GM21737 (cell line): ENCODE measurements at regions not wholly inside any gene's neighbourhood (a gene's known extent, or its start where the extent isn't known, plus 50 kb on each side); places are given as distances from the start of the nearest gene placed in this dataset.

Experiments
- ATAC-seq: cut with Tn5 transposase; IDR thresholded peaks from one replicate; pipeline ENCODE4 v1.9.1; 2021; ENCODE audit warnings: mild to moderate bottlenecking, moderate library complexity; ENCODE audit not compliant: unreplicated experiment

DNA sequence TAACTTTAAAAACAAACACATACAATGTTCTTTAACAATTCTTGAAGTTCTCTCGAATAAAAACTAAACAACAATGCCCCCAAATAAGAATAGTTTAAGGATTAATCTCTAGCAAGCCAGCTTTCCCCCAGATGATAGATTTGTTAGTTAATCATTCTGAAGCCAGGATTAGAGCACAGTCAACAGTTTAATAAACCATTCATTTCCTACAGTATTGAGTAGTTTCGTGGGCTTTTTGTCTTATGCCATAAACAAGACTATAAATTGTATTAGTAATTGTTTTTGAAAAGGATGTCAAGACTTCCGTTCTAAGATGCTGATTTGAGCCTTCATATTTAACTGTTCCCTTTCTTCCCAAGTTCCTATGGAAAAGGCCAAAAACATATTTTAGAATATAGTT lies 136.6 kb downstream of the PIK3R1 start:
- no peak for ATAC-seq

DNA sequence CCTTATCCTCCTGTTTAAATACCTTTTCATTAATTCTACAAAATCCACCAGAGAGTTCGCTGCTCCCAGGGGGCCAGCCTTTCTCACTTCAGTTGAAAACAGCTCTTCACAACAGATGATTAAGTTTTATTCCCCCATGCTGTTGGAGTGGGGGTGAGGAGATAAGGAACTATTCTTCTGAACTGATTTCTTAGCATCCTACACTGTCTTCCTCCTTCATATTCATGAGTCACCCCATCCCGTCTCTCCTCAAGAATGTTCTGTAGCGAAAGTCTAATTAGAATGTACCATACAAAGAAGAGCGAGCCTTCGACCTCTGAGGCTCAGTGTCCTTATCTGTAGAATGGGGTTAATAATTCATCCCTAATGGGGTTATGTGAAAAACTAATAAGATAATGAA lies 138.0 kb downstream of the PIK3R1 start:
- no peak for ATAC-seq

DNA sequence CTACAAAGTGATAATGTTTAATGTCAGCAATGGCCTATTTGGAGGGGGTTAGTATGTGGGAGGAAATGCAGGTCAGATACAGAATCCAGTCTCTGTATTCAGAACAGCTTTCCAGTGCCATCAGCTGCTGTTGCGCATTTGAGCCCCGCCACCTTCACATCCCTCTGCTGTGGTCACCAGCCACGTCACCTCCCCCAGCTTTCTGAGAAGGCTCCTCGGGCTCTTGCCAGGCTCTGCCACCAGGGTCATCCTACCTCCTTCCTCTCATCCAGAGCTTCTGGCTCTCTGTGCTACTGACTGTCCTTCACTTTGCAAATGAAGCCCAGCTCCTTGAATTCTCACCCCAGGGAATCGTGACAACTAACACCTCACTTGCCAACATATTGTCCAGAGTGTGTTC lies 138.8 kb downstream of the PIK3R1 start:
- ATAC-seq = no peak

DNA sequence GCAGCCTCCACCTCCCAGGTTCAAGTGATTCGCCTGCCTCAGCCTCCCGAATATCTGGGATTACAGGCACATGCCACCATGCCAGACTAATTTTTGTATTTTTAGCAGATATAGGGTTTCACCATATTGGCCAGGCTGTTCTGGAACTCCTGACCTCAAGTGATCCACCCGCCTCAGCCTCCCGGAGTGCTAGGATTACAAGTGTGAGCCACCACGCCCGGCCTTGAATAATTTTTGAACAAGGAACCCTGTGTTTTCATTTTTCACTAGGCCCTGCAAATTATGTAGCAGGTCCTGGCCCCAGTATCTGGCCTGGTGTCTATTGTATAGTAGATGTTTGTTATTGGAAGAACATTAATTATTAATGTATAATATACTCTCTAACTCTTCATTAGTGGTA lies 140.7 kb downstream of the PIK3R1 start:
- ATAC-seq = no peak

DNA sequence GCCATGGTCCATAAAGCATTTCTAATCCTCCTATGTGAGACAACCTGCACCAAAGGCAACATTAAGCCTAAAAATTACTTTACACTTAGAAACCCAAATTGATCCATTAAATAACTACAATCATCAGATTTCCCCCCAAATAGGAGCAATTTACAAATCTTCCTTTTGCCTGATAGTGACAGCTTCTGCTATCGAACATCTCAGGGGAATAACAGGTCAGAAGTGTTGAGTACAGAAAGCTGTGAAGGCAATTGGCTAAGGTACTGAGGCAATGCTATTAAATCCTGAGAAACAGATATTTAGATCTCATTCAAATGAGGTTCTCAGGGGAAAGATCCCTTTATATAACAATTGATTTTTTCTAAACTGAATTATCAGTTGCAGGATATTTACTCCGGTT lies 141.1 kb downstream of the PIK3R1 start:
- ATAC-seq = no peak

DNA sequence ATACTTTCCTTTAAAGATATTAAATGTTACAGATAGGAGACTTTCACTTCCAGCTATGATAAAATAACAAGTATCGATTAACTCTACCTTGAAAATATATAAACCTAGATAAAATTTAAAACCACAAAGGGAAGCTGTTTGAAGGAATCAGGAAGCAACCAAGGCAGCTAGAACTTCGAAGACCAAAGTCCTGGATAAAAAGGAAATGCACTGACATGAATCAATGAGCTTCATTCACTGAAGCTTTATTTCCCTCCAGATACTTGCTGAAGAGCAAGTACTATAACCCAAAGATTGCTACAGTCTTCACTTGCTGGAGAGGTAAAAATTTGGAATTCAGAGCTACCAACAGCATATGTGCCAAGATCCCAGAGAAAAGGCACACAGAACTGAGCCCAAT lies 144.1 kb downstream of the PIK3R1 start:
- ATAC-seq = no peak

DNA sequence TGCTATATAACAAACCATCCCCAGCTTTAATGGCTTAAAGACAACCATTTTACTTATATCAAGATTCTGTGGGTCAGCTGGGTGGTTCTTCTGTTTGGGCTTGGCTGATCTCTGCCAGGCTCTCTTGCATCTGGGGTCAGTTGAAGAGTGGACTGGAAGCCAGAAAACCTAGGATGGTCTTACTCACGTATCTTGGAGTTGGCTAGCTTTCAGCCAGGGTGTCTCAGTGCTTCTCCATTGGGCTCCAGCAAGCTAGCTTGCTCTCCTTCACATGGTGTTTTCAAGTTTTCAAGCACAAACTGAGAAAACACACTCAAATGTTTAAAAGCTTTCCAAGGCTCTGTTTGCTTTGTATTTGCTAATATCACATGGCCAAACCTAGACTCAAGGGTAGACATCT lies 146.8 kb downstream of the PIK3R1 start:
- no peak for ATAC-seq

DNA sequence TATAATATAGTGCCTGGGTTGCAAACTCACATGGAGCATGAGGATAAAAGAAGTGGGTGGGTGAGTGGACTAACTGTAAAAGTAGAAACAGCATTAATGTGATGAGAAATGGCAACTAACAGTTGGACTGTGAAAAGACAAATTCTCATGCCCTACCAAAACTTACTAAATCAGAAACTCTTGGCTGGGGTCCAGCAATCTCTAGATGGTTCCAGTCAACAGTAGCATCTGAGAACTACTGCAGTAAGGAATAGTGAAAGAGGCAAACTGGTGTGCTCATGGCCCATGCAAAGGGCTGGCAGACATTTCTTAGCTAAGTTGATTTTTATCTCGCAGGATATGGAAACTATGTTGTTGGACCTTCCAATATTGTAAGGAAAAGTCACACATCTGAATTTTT lies 150.3 kb downstream of the PIK3R1 start:
- no peak for ATAC-seq

DNA sequence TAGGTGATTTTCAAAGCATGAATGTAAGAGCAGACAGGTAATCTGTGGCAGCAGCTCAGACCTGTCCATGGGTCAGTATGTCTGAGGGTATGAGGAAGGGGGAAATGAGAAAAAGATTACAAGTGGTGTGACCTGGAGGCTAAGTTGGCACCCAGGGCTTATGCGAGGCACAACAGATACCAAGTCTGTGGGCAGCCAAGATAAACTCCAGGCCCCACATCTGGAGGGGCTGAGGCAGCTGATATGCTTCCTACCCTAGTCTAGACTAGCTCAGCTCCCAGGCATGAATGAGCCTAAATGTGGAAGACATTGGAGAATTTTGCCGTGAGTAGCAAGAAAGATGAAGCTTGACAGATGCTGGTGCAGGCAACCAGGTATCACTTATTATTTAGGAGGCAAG lies 151.7 kb downstream of the PIK3R1 start:
- ATAC-seq = no peak

DNA sequence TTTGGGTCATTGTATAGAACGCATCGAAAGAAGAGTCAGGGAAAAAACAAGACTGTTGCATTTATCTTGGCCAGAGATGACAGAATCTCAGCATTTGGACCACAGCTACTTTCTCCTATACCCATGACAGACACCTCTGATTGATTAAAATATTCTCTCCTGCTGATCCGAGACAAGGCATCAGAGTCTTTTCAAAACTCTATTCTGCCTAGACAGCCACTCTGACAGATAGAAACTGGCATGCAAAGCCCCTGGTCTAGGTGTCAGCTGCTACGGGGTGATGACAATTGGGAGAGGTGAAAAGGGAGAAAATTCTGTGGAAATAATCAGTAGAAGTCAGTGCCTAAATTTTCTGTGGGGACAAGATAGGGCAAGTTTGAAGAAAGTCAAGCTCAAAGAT lies 152.2 kb downstream of the PIK3R1 start:
- ATAC-seq = no peak

DNA sequence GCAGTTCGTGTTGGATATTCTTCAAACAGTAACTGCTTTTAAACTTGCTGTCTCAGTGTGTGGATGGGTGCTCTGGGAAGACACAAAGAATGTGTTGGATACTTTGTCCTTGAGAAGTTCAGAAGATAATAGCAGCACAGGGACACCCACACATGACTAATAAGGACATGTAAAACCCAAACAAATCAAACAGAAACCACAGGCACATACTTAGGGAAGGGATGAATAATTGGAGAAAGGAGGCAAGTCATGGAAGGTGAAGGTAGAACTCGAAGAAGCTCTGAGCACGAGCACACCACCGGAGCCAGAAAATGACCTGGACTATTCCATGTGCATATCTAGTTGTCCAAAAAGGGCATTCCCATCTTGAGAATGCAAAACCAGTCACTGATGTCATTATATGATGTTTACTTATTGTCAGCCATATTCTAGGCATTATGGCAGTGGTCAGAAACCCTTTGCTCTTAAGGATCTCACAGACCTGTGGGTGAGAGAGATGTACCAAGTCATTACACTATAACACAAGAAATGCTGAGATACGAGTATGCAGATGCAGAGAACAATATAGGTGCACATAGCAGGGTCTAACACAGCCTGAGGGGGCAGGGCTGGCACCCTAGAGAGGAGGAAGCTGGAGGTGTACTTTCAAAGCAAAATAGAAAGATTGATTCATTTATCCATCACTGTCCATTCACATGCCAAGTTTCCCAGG lies 152.9 kb downstream of the PIK3R1 start:
- ATAC-seq = no peak

DNA sequence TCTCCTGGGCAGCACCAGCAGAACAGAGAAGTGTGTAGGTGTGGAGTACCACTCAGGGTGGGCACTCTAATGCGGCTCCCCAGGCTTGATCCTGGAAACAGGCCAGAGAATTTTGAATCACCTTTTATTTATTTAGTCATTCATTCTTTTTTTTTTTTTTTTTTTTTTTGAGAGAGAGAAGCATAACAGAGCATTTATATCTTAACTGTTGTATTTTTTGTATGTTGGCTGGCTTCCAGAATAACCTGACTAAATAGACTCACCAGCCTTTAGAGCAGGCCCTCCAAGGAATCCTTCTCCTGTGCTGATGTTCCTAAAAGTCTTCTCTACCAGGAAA lies 153.4 kb downstream of the PIK3R1 start:
- no peak for ATAC-seq

DNA sequence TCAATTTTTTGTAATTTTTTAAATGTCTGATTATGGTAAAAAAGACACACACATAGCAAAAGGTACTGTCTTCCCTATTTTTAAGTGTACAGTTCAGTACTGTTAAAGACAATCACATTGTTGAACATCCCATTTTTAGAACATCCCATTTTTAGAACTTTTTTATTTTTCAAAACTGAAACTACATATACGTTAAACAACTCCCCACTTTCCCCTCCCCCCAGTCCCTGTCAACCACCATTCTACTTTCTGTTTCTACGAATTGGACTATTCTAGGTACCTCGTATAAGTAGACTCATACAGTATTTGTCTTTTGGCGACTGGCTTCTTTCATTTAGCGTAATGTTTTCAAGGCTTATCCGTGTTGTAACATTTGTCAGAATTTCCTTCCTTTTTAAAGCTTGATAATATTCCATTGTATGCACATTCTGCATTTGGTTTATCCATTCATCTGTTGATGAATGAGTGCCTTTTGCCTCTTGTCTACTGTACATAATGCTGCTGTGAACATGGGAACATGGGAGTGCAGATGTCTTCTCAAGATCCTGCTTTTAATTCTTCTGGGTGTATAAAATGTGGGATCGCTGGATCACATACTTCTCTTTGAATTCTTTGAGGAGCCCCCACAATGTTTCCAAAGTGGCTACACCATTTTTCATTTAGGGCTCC lies 154.0 kb downstream of the PIK3R1 start:
- ATAC-seq = peak; percentile 83

DNA sequence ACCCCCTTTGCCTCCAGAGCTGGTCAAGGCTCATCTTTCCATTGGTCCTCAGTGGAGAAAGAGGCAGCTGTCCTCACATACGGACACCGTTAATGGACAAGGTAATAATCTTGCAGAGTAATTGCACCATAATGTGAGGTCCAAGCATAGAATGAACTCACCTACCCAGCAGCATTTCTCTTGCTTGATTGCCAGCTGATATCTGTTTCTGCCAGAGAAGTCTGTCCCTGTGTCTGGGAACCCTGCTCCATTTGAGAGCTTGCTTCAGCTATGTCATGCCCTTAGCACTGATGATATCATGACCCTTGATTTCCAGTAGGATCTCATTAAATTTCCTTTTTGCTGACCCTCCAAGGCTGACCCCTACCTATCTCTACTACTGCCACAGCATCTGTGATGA lies 154.6 kb downstream of the PIK3R1 start:
- ATAC-seq = no peak

DNA sequence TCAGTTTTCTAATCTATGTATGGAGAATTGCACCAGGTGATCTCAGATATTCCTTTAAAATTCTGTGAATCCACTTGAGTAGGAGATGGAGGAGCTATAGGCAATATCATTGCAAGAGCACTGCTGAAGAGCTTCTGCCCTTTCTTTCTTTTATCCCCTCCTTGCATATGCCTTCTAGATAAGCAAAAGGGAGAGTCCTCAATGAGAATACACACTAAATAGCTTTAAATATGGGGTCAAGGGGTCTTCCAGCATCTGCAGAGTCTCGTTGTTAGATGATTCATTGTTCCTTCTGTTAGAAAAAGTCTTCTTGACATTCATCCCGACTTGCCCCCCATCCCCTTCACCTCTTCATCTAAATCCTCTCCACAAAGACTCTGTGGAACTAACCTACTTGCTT lies 156.1 kb downstream of the PIK3R1 start:
- ATAC-seq = no peak

DNA sequence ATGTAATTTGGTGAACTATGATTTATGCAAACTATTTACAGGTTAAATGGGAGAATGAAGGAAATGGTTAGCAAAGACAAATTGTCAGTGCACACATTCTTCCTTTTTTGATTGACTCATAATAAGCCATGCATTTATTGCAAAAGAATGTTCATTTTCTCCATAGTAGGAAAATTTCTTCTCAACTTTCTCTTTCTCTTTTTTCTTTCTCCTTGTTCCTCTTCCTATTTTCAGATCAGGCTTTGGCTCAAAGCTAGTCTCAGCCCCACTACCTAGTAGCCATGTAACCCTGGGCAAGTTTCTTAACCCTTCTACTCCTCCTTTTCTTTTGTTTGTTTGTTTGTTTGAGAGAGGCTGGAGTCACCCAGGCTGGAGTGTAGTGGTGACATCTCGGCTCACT lies 156.6 kb downstream of the PIK3R1 start:
- no peak for ATAC-seq

DNA sequence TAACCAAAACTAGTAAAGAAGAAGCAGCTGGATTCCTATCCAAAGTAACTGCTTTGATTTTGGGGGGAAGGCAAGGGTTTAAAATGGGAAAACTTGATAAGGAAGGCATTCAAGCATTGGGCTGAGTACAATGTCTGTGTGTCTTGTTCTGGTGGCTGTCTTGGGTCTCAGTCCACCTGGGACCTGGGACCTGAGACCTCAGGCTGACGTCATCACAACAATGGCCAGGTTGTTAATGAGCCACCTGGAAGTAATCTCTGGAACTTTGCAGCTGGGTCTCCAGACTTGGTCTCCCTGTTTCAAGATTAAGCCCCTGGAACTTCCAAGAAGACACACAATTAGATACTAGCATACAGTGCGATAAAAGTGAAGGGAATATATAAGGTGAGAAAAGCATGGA lies 157.5 kb downstream of the PIK3R1 start:
- ATAC-seq = no peak

DNA sequence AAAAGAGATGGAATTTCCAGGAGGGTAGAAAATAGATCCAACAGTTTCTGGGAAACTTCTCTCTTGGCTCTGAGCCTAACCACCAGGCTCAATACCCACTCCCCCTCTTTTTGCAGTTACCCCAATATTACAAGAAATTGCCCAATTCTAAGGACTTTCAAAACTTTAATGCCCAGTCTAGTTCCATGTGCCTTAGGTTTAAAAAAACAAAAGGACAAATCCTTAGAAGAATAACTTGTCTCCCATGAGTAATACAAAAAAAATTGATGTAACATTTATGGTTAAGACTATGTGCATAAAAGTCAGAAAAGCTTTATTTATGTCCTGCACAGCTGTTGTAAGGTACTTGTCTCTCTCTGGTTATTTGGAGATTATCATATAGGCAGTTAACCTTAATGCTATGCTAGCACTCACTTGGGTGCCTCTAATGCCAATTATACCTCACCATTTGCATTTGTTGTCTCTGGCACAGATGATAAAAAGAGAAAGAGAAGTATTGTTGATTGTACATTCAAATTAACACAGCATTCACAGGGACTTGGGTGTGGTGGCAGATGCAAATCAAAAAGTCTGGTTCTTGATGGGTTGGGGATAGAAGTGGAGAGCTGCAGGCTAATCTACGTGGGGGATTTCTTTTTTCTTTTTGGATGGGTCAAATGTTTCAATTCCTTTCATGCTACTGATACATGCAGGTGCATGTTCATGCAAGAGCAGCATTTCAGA lies 159.4 kb downstream of the PIK3R1 start:
- no peak for ATAC-seq

DNA sequence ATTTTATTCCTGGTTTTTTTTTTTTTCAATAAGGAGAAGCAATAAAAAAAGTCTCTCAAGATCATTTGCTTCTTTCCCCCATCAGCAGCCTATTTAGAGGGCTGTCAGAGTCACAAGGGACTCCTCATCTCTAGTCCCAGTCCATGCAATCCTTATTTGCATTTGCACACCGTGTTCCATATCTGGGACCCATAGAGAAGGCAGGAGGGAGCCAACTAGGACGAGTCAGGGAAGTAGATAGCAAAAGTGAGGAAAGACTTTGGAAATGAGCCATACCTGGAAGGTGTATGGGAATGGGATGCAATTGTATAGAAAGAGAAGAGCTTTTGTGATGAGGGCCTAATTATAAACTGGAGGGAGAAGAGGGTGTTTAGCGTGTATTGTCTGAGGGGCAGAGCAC lies 160.0 kb downstream of the PIK3R1 start:
- no peak for ATAC-seq

DNA sequence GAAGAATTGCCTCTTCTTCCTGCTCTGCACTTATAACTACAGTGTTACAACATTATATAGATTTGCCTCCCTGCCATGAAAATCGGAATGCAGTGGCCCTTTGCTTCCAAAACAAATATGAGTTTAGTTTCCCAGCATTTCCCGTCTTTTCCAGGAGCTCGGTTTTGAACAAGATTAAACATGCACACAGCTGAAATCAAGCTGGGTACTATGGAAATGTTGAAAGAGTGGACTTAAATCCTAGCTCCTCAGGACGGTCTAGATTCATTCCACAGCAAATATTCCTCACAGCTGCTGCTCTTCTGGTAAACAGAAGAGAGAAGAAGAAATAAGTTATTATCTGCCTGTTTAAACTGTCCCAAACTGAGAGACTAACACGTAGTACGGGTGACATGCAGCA lies 161.4 kb downstream of the PIK3R1 start:
- ATAC-seq = no peak

DNA sequence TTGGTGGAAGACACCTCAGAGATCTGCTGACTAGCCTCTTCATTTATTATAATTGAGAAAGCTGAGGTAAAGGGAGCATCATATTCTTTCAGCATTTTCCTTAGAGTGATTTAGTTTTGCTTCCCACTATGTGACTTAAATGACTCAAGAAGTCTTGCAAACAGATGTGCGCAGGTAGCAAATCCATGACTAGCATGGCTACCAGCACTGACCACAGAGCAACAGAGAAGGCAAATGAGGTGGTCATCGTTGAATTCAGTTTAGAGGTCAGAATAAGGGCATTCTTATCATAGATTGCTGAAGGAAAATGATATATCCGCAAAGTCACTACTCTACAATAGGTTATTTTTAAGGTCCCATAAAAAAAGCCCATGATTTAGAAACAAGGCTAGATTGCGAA lies 162.2 kb downstream of the PIK3R1 start:
- no peak for ATAC-seq

DNA sequence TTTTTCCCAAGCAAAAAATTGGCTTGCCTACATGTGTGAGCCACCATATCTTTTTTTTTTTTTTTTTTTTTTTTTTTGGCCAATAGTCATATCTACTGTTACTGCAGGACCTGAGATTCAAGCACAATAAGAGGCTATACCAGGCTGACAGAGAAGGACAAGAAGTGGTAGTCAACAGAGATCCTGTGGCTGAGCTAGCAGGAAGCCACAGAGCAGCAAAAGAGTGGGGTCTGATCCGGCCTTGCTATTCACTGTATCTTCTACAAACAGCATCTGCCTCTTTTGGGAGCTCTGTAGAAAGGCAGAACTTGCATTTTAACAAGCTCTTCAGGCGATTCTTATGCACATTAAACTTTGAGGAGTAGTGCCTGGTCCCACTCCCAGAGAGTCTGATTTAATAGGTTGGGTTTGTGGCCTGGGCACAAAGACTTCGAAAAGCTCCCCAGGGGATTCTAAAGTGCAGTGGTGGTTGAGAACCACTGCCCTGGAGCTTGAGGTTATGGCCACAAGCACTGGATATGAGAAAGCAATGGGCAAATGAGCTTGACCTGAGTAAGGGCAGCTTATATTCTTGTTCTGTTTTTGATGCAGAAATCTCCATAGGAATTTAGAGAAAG lies 162.8 kb downstream of the PIK3R1 start:
- ATAC-seq = peak; percentile 82
